HG03558 (cell line): ENCODE measurements at regions not wholly inside any gene's neighbourhood (a gene's known extent, or its start where the extent isn't known, plus 50 kb on each side); places are given as distances from the start of the nearest gene placed in this dataset.

Experiments used
- ATAC-seq: cut with Tn5 transposase; IDR thresholded peaks from one replicate; pipeline ENCODE4 v1.9.1; 2021; ENCODE audit warnings: moderate number of reproducible peaks; ENCODE audit not compliant: unreplicated experiment; ENCODE audit errors: extremely low read depth

GRCh38 chr6:104013312-104013971, 846.3 kb downstream of the HACE1 start:
- no peak for ATAC-seq

- no peak for ATAC-seq
These were observed 848.8 kb downstream of the HACE1 start for GRCh38 chr6:104010897-104011296.

GRCh38 chr6:104003803-104004516, 855.8 kb downstream of the HACE1 start:
- ATAC-seq = no peak

- no peak for ATAC-seq
These were observed 864.1 kb downstream of the HACE1 start for GRCh38 chr6:103995571-103995970.

GRCh38 chr6:103983860-103984259, 875.9 kb downstream of the HACE1 start:
- no peak for ATAC-seq

GRCh38 chr6:103983011-103983410, 876.7 kb downstream of the HACE1 start:
- no peak for ATAC-seq

GRCh38 chr6:103982574-103982973, 877.1 kb downstream of the HACE1 start:
- no peak for ATAC-seq

GRCh38 chr6:103979308-103979707, 880.4 kb downstream of the HACE1 start:
- ATAC-seq = no peak

GRCh38 chr6:103937389-103937788, 922.3 kb downstream of the HACE1 start:
- no peak for ATAC-seq

GRCh38 chr6:103925317-103925716, 934.4 kb downstream of the HACE1 start:
- no peak for ATAC-seq

- ATAC-seq = no peak
These were observed 949.7 kb downstream of the HACE1 start for GRCh38 chr6:103910018-103910417.

- no peak for ATAC-seq
These were observed 950.8 kb downstream of the HACE1 start for GRCh38 chr6:103908898-103909297.

GRCh38 chr6:103895136-103895535, 964.6 kb downstream of the HACE1 start:
- ATAC-seq = no peak

- ATAC-seq = no peak
These were observed 966.6 kb downstream of the HACE1 start for GRCh38 chr6:103893141-103893581.

- no peak for ATAC-seq
These were observed 972.8 kb downstream of the HACE1 start for GRCh38 chr6:103886951-103887350.

- ATAC-seq = no peak
These were observed 974.3 kb downstream of the HACE1 start for GRCh38 chr6:103885446-103885845.

GRCh38 chr6:103879800-103880199, 979.9 kb downstream of the HACE1 start:
- ATAC-seq = no peak

- ATAC-seq = no peak
These were observed 984.5 kb downstream of the HACE1 start for GRCh38 chr6:103875221-103875620.

- ATAC-seq = no peak
These were observed 985.1 kb downstream of the HACE1 start for GRCh38 chr6:103874575-103874974.

- ATAC-seq = no peak
These were observed 987.0 kb downstream of the HACE1 start for GRCh38 chr6:103872678-103873077.

GRCh38 chr6:103872233-103872632, 987.5 kb downstream of the HACE1 start:
- no peak for ATAC-seq

- no peak for ATAC-seq
These were observed 988.7 kb downstream of the HACE1 start for GRCh38 chr6:103870970-103871369.
